Lung (tissue), 11 donors: ENCODE measurements at regions not wholly inside any gene's neighbourhood (a gene's known extent, or its start where the extent isn't known, plus 50 kb on each side); places are given as distances from the start of the nearest gene placed in this dataset.

Source experiments
- ATAC-seq: fragments of 200-7000 bp; cut with Tn5 transposase; one replicate; pipeline ENCODE4 v1.9.1; 2020; ENCODE audit warnings: moderate number of reproducible peaks; ENCODE audit not compliant: insufficient read depth, low FRiP score
- DNase-seq, 3 donors: peaks; one replicate each; pipeline ENCODE4 v3.0.0-alpha.2; 2013 to 2017
- H3K27ac ChIP-seq, 2 donors: one replicate each; pipeline ENCODE4 v1.5.1; 2013; ENCODE audit warnings: mild to moderate bottlenecking in 2 of 2, moderate library complexity in 2 of 2, control low read depth in 1 of 2, inconsistent platforms in 1 of 2, low read depth in 1 of 2, low read length in 1 of 2
- H3K27me3 ChIP-seq, 3 donors: one replicate each; pipeline ENCODE4 v1.5.1; 2013; ENCODE audit warnings: low read length in 2 of 3; ENCODE audit not compliant: control insufficient read depth in 3 of 3, insufficient read depth in 3 of 3
- H3K36me3 ChIP-seq, 4 donors: one replicate each; pipeline ENCODE4 v1.5.1; 2013; ENCODE audit warnings: low read length in 4 of 4, mild to moderate bottlenecking in 1 of 4, moderate library complexity in 1 of 4; ENCODE audit not compliant: control insufficient read depth in 4 of 4, insufficient read depth in 4 of 4
- H3K4me1 ChIP-seq, 5 donors: one replicate each; pipeline ENCODE4 v1.5.1; 2013; ENCODE audit warnings: low read length in 5 of 5, mild to moderate bottlenecking in 2 of 5, moderate library complexity in 1 of 5; ENCODE audit not compliant: control insufficient read depth in 5 of 5, insufficient read depth in 5 of 5
- H3K4me3 ChIP-seq: one replicate; pipeline ENCODE4 v1.5.1; 2013; ENCODE audit warnings: mild to moderate bottlenecking, control low read depth, moderate library complexity
- H3K9ac ChIP-seq, 2 donors: one replicate each; pipeline ENCODE4 v1.5.1; 2013; ENCODE audit warnings: low read length in 2 of 2, control low read depth in 1 of 2; ENCODE audit not compliant: insufficient read depth in 1 of 2
- H3K9me3 ChIP-seq, 4 donors: one replicate each; pipeline ENCODE4 v1.5.1; 2013; ENCODE audit warnings: low read length in 3 of 4, mild to moderate bottlenecking in 1 of 4, moderate library complexity in 1 of 4; ENCODE audit not compliant: control insufficient read depth in 4 of 4, insufficient read depth in 3 of 4
- CTCF ChIP-seq: IDR thresholded peaks from 2 replicates; pipeline ENCODE4 v1.5.1; 2012; ENCODE audit warnings: mild to moderate bottlenecking; ENCODE audit errors: control extremely low read depth, extremely low read depth
- WGBS, 2 donors: extraction: QIAGEN DNeasy Blood & Tissue Kit; methylation state at CpG; one replicate each; pipeline ENCODE4 v1.1.7; 2013; 5-methylcytosine and 5-hydroxymethylcytosine counted together
- donor health status: control.
- donor health status: control.
- donor health status: Bipolar disorder and iron deficiency.
- donor health status: healthy.
- donor health status: DM: yes; HTN: yes; CAD: no.

DNA sequence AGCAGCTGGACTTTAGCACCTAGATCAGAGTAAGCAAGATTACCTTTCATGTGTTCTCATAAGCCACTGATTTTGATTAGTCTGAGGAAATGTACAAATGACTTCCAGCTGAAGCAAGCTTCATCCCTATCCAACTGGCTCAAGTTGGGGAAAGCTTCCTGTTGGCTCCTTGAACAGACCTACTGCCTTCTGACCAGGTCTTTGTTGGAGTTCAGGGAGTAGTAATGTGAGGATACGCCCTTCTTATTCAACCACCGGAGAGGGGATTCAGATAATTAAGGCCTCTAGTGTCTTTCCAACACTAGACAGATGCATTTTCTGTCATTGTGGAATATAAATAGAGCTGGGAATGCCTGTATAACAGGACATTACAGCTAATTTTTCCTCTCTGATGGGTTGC, 268.9 kb downstream of the TGFB2 start:
- WGBS, 2 donors = 94 to 95% methylated on average over 2 of the region's 2 CpGs
- no peaks in the 10 kb centered on the region for H3K27me3 ChIP-seq
- H3K4me3 ChIP-seq = no peak overlapping the region
- H3K27ac ChIP-seq = no peak overlapping the region
- ATAC-seq (no peak), DNase-seq (no peak)
- no peak for TF ChIP-seq CTCF
- peaks cover 0 to 8% (median 0%) of the 10 kb centered on the region in 5 donors for H3K4me1 ChIP-seq
- no peak overlapping the region for H3K9ac ChIP-seq
- no peaks in the 10 kb centered on the region for H3K36me3 ChIP-seq
- no peaks in the 10 kb centered on the region for H3K9me3 ChIP-seq

DNA sequence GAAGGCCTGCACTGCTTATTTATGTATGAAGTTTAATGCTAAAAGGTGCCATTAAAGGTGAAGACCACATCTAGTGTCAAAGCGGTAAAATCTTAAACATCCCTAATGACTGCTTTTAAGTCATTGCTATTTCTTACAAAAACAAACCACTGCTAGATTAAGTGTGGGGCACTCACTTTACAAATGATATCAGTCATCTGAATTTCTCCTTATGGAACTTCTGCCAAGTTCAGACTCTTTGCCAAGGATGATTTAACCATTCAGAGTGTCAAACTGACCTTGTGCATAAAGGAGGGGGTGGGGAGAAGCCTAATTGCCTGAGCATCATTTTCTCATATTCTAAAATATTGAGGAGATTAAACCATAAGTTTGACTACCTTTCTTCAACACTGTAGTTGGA, 271.5 kb downstream of the TGFB2 start:
- no peaks in the 10 kb centered on the region for H3K9me3 ChIP-seq
- no peak overlapping the region for H3K27ac ChIP-seq
- 62 to 89% methylated on average over 1 of the region's 1 CpG for WGBS, 2 donors
- no peak overlapping the region for H3K9ac ChIP-seq
- H3K4me3 ChIP-seq = no peak overlapping the region
- peaks cover 0 to 8% (median 0%) of the 10 kb centered on the region in 5 donors for H3K4me1 ChIP-seq
- TF ChIP-seq CTCF = no peak
- H3K27me3 ChIP-seq = no peaks in the 10 kb centered on the region
- H3K36me3 ChIP-seq = no peaks in the 10 kb centered on the region
- ATAC-seq (no peak), DNase-seq (peak in 2 of 3 donors; percentile 75 to 85)

- TF ChIP-seq CTCF = no peak
- no peaks in the 10 kb centered on the region for H3K36me3 ChIP-seq
- H3K9ac ChIP-seq = no peak overlapping the region
- H3K27ac ChIP-seq = no peak overlapping the region
- ATAC-seq (no peak), DNase-seq (peak in 1 of 3 donors; percentile 51)
- H3K9me3 ChIP-seq = no peaks in the 10 kb centered on the region
- H3K27me3 ChIP-seq = no peaks in the 10 kb centered on the region
- H3K4me3 ChIP-seq = no peak overlapping the region
- peaks cover 0 to 8% (median 0%) of the 10 kb centered on the region in 5 donors for H3K4me1 ChIP-seq
These were observed 272.9 kb downstream of the TGFB2 start for GRCh38 chr1:218617986-218618385.

- no peak for ATAC-seq
- Histone ChIP-seq H3K4me3 (no peak overlapping the region), H3K9me3 (no peaks in the 10 kb centered on the region), H3K4me1 (peaks cover 0 to 7% (median 0%) of the 10 kb centered on the region in 5 donors), H3K27me3 (no peaks in the 10 kb centered on the region), H3K36me3 (no peaks in the 10 kb centered on the region), H3K9ac (no peak overlapping the region), H3K27ac (no peak overlapping the region)
- 89 to 94% methylated on average over 1 of the region's 1 CpG for WGBS, 2 donors
- no peak for DNase-seq
- TF ChIP-seq CTCF = no peak
These were observed 275.8 kb downstream of the TGFB2 start for GRCh38 chr1:218620956-218621355.
